ENCODE measurements at regions not wholly inside any gene's neighbourhood (a gene's known extent, or its start where the extent isn't known, plus 50 kb on each side); places are given as distances from the start of the nearest gene placed in this dataset.

DNA sequence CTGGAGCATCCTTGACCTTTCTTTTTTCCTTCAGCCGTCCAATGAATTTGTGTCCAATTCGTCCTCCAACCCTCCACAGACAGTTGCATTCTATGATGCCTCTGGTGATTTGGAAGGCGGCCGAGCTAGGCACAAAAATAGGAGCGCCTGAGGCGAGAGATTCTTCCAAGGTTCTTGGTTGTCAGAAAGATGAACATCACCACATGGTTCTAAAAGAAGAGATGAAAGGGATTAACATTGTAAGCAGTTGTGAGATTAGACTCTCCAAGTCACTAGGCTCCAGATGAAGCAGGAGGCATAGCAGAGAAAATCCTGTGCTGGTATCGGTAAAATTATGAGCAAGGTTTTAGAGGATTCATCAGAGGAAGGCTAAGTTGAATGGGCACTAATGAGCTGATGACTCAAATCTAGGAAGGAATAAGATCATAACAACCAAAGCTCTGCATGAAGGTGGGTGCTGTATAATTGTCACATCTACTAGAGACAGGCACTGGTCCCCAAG lies 75.4 kb upstream of the MAP4K3 start:
- intact Hi-C loops (cut with micrococcal nuclease) = loop anchor here (5.0 to 10.0 kb wide), 2 partner anchors 128 to 185 kb away; no protein-coding TSS in a partner anchor
- peak; percentile 53 for DNase-seq
- no peak for ATAC-seq

DNA sequence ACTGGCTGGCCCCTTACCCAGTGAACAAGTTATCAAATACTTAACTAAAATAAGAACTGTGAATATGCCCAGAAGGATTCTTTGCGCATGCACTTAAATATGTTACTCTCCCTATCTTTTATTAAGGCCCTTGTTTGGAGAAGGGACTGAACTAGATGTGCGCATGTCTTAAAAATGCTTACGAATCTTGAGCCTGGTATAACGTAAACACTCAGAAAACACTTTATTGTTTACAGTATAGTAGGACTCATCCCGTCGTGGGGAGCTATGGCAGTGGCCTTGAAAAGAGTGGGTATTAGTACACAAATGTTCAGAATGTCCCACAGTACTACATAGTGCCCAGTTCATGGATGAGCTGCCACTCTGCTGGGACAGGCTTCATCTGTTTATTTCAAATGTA lies 75.9 kb upstream of the MAP4K3 start:
- no peak for ATAC-seq
- DNase-seq = no peak
- intact Hi-C loops (cut with micrococcal nuclease) = loop anchor here (5.0 to 10.0 kb wide), 2 partner anchors 128 to 184 kb away; no protein-coding TSS in a partner anchor

DNA sequence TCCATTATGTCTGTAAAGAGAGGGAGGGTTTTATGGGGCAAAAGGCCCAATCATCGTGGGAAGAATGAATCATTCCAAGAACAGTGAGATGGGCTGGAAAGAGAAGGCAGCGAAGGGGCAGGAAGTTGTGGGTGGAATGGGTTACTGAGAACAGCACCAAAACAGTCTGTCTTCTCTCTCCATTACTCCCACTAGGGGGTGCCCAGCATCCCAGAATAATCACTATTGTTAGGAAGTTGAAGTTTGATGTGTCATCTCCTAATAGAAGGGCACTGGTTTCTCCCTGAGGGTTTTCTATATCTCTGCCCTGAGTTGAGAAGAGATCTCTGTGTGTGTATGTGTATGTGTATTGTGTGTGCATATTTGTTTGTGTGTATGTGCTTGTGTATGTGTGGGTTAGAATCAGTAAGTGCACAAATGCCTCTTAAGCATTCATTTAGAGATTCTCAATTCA lies 76.6 kb upstream of the MAP4K3 start:
- ATAC-seq = peak; percentile 47
- no peak for DNase-seq
- intact Hi-C loops (cut with micrococcal nuclease) = loop anchor here (5.0 to 10.0 kb wide), 2 partner anchors 129 to 184 kb away; no protein-coding TSS in a partner anchor

DNA sequence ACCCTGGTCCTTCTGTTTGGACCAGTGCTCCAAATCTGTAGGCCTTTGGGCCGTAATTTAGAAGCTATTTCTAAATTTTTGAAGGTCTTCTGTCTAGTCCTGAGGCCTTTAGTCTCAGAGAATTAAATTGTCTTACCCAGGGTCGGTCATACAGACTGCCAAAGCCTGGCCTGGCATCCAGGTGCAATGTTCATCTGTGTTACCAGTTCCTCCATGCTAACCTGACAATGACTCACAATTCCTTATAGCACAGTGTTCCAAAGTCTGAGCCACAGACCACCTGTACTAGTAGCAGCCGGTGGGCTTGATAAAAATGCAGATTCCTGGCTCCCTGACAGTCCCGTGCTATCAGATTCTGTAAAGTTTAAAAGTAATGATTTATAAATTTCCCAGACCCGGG lies 77.7 kb upstream of the MAP4K3 start:
- intact Hi-C loops (cut with micrococcal nuclease) = loop anchor here (5.0 to 10.0 kb wide), 2 partner anchors 130 to 182 kb away; no protein-coding TSS in a partner anchor
- DNase-seq = no peak

GRCh38 chr2:39515273-39515896 lies 78.3 kb upstream of the MAP4K3 start:
- no peak for ATAC-seq
- DNase-seq = no peak
- intact Hi-C loops (cut with micrococcal nuclease) = loop anchor here (10.0 kb wide), 1 partner anchor 131 kb away; no protein-coding TSS in a partner anchor

More for the DNA sequence above, 77.7 kb upstream of the MAP4K3 start:
- no peak for ATAC-seq

DNA sequence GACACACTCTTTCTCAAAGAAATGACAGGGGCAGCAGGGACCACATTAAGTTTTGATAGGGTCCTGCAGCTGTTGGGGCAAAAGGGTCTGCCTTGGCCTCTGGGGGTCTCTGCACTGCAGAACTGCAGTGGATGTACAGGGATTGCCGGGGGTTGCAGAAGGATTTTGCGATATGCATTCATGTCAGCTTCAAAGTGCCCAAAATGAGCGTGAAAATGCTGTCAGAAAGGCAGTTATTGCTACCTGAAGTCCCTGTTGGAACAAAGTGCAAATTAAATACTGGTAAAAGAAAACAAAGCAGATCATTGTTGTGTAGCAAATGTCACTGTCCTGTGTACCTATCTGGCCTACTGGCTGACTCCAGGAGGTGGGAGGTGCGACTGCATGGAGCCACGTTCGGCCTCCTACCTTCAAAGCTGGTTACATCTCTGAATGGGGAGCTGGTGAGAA lies 78.8 kb upstream of the MAP4K3 start:
- DNase-seq (no peak), ATAC-seq (no peak)
- intact Hi-C loops (cut with micrococcal nuclease) = loop anchor here (10.0 kb wide), 1 partner anchor 131 kb away; no protein-coding TSS in a partner anchor

- intact Hi-C loops (cut with micrococcal nuclease) = loop anchor here (10.0 kb wide), 1 partner anchor 132 kb away; no protein-coding TSS in a partner anchor
- DNase-seq (peak; percentile 67), ATAC-seq (peak; percentile 83)
Observed at GRCh38 chr2:39516347-39517101, 79.4 kb upstream of the MAP4K3 start.

GRCh38 chr2:39517102-39517436 lies 80.0 kb upstream of the MAP4K3 start:
- ATAC-seq (peak; percentile 8), DNase-seq (no peak)
- intact Hi-C loops (cut with micrococcal nuclease) = loop anchor here (10.0 kb wide), 1 partner anchor 132 kb away; no protein-coding TSS in a partner anchor

DNA sequence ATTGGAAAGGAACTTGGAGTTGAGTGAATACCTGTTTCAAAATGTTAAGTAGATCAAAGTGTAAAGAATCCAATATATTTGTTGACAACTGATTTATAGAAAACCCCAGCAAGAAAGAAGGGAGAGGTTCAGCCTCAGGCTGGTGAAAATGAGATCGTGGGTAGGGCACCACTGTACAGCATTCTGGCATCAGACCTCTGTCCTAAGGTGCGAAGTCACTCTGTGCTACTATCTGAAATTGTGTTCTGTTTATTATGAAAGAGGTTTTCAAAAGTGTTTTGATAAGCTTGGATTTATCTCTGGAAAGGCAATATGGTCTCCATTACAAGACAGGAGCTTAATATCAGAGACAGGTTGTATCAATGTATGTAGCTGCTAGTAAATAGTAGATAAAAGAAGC lies 80.5 kb upstream of the MAP4K3 start:
- ATAC-seq (peak; percentile 56), DNase-seq (no peak)
- intact Hi-C loops (cut with micrococcal nuclease) = loop anchor here (10.0 kb wide), 1 partner anchor 133 kb away; no protein-coding TSS in a partner anchor

DNA sequence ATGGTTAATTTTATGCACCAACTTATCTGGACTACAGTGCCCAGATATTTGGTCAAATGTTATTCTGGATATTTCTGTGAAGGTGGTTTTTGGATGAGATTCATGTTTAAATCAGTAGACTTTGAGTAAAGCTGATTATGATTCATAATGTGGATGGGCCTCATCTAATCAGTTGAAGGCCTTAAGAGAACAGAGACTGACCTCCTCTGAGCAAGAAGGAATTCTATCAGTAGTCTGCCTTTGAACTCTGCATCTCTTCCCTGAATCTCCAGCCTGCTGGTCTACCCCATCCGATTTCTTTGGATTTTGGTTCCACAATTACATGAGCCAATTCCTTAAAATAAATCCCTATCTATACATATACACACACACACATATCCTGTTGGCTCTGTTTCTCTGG lies 82.8 kb upstream of the MAP4K3 start:
- ATAC-seq = no peak
- intact Hi-C loops (cut with micrococcal nuclease) = loop anchor here (10.0 kb wide), 1 partner anchor 135 kb away; no protein-coding TSS in a partner anchor
- DNase-seq = no peak

GRCh38 chr2:39521876-39522517 lies 84.9 kb upstream of the MAP4K3 start:
- no peak for ATAC-seq
- no peak for DNase-seq
- intact Hi-C loops (cut with micrococcal nuclease) = no loop called here

- no peak for ATAC-seq
- intact Hi-C loops (cut with micrococcal nuclease) = no loop called here
Observed at GRCh38 chr2:39522518-39522877, 85.4 kb upstream of the MAP4K3 start.

GRCh38 chr2:39523308-39524044 lies 86.4 kb upstream of the MAP4K3 start:
- intact Hi-C loops (cut with micrococcal nuclease) = no loop called here
- ATAC-seq = peak; percentile 59

More at GRCh38 chr2:39522518-39522877, 85.4 kb upstream of the MAP4K3 start:
- no peak for DNase-seq

DNA sequence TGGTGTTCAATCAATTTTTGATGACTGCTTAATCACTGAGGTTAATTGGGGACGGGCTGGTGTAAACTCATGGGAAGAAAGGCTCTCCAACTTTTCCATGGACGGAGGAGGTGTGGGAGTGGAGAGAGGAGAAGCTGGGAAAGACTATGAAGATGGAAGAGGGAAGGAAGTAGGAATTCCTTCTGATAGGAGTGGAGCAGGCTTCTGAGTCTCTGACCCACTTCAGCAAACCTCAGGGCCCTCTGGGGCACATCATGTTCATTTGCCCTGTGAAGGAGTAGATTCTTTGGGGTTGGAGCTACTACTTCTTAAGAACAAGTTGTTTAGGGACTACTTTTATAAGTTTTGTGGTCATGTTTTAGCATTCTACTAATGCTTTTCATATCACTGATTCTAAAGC lies 87.0 kb upstream of the MAP4K3 start:
- ATAC-seq = no peak
- no peak for DNase-seq
- intact Hi-C loops (cut with micrococcal nuclease) = no loop called here

More at GRCh38 chr2:39523308-39524044, 86.4 kb upstream of the MAP4K3 start:
- no peak for DNase-seq

DNA sequence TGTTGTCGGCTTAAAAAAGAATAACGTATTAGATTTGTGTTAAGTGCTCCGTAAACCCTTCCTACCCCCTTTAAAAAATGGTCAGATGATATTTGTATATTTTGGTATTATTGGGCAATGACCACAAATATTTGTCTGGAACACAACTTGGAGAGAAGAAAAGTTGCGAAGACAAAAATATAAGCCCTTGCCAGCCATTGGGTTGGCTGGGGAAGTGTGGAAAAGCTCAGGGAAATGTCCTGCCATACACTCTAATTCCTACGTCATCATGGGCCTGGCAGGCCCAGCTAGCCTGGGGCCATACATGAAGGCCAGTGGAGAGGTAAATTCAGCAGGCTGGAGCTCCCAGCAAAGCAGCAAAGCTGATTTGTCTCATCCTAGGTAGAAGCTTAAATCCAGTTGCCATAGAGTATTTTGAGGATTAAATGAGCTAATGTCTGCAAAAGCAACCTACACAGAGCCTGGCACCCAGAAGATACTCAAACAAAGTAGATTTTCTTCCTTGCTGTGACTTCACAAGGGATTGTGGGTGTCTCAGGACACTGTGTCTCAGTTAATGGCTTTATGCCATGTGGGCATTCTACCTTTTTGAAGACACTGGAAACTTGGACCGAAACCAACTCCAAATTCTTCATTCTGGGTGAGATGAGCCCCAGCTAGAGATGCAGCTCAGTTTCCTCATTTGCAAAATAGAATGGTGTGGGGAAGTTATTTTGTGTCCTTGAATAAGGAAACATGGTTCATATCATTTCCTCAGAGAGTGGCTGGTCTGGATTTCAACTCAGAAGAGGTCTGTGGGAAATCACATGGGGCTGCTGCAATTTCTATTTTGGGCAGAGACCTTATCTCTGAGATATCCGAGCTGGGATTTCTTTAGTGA lies 87.9 kb upstream of the MAP4K3 start:
- intact Hi-C loops (cut with micrococcal nuclease) = no loop called here
- DNase-seq = no peak
- ATAC-seq = peak; percentile 16

- intact Hi-C loops (cut with micrococcal nuclease) = no loop called here
- ATAC-seq (no peak), DNase-seq (no peak)
Observed at GRCh38 chr2:39525636-39526412, 88.7 kb upstream of the MAP4K3 start.

DNA sequence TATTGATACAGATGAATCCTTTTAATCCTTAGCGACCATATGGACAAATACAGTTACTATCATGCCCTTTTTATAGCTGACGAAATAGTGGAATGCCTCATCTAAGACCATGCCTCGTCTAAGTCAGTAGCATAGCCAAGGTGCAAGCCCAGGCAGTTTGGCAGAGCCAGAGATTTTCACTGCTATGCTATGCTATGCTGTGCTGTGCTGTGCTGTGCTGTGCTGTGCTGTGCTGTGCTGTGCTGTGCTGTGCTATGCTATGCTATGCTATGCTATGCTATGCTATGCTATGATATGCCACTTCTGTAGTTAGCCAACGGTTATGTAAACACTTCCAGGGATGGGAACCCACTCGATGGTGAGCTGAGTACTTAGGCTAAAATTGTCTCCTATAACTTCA lies 91.6 kb upstream of the MAP4K3 start:
- ATAC-seq (no peak), DNase-seq (no peak)
- intact Hi-C loops (cut with micrococcal nuclease) = no loop called here
